ENCODE measurements at regions not wholly inside any gene's neighbourhood (a gene's known extent, or its start where the extent isn't known, plus 50 kb on each side); places are given as distances from the start of the nearest gene placed in this dataset.
"Not testable (repeated sequence)": the region's sequence is repeated elsewhere in the genome, so short reads cannot be mapped to it uniquely, and the experiment has no call there.

- not testable (repeated sequence) for H3K27ac ChIP-seq (ENCODE audit: low read depth, low read length); H3K27me3 ChIP-seq (ENCODE audit: control insufficient read depth in 3 of 3, insufficient read depth in 3 of 3, low read length in 3 of 3); H3K9me3 ChIP-seq (ENCODE audit: control insufficient read depth in 3 of 3, low read length in 3 of 3); H3K36me3 ChIP-seq (ENCODE audit: control insufficient read depth in 3 of 3, insufficient read depth in 3 of 3, low read length in 3 of 3); H3K9ac ChIP-seq (ENCODE audit: low read depth in 1 of 3, low read length in 3 of 3); H3K4me1 ChIP-seq (ENCODE audit: control insufficient read depth in 3 of 3, insufficient read depth in 3 of 3, low read length in 3 of 3); H3K4me3 ChIP-seq (ENCODE audit: low read length in 3 of 3)
Observed at GRCh38 chr6:76744151-76744720, 671.8 kb upstream of the IMPG1 start.

- Histone ChIP-seq H3K27ac (ENCODE audit: low read depth, low read length) (no peak overlapping the region), H3K4me1 (ENCODE audit: control insufficient read depth in 3 of 3, insufficient read depth in 3 of 3, low read length in 3 of 3) (no peaks in the 10 kb centered on the region), H3K36me3 (ENCODE audit: control insufficient read depth in 3 of 3, insufficient read depth in 3 of 3, low read length in 3 of 3) (no peaks in the 10 kb centered on the region), H3K4me3 (ENCODE audit: low read length in 3 of 3) (no peak overlapping the region), H3K9me3 (ENCODE audit: control insufficient read depth in 3 of 3, low read length in 3 of 3) (no peaks in the 10 kb centered on the region), H3K27me3 (ENCODE audit: control insufficient read depth in 3 of 3, insufficient read depth in 3 of 3, low read length in 3 of 3) (no peaks in the 10 kb centered on the region), H3K9ac (ENCODE audit: low read depth in 1 of 3, low read length in 3 of 3) (no peak overlapping the region)
Observed at GRCh38 chr6:76742919-76743318, 670.5 kb upstream of the IMPG1 start.

GRCh38 chr6:76719449-76719848 lies 647.0 kb upstream of the IMPG1 start:
- no peak overlapping the region for H3K4me3 ChIP-seq (ENCODE audit: low read length in 3 of 3)
- no peak overlapping the region for H3K9ac ChIP-seq (ENCODE audit: low read depth in 1 of 3, low read length in 3 of 3)
- no peaks in the 10 kb centered on the region for H3K4me1 ChIP-seq (ENCODE audit: control insufficient read depth in 3 of 3, insufficient read depth in 3 of 3, low read length in 3 of 3)
- H3K9me3 ChIP-seq (ENCODE audit: control insufficient read depth in 3 of 3, low read length in 3 of 3) = peaks cover 0 to 3% (median 0%) of the 10 kb centered on the region in 3 donors
- no peaks in the 10 kb centered on the region for H3K27me3 ChIP-seq (ENCODE audit: control insufficient read depth in 3 of 3, insufficient read depth in 3 of 3, low read length in 3 of 3)
- H3K36me3 ChIP-seq (ENCODE audit: control insufficient read depth in 3 of 3, insufficient read depth in 3 of 3, low read length in 3 of 3) = no peaks in the 10 kb centered on the region
- no peak overlapping the region for H3K27ac ChIP-seq (ENCODE audit: low read depth, low read length)

- no peaks in the 10 kb centered on the region for H3K9me3 ChIP-seq (ENCODE audit: control insufficient read depth in 3 of 3, low read length in 3 of 3)
- no peaks in the 10 kb centered on the region for H3K27me3 ChIP-seq (ENCODE audit: control insufficient read depth in 3 of 3, insufficient read depth in 3 of 3, low read length in 3 of 3)
- no peak overlapping the region for H3K9ac ChIP-seq (ENCODE audit: low read depth in 1 of 3, low read length in 3 of 3)
- H3K36me3 ChIP-seq (ENCODE audit: control insufficient read depth in 3 of 3, insufficient read depth in 3 of 3, low read length in 3 of 3) = no peaks in the 10 kb centered on the region
- H3K4me3 ChIP-seq (ENCODE audit: low read length in 3 of 3) = no peak overlapping the region
- no peak overlapping the region for H3K27ac ChIP-seq (ENCODE audit: low read depth, low read length)
- H3K4me1 ChIP-seq (ENCODE audit: control insufficient read depth in 3 of 3, insufficient read depth in 3 of 3, low read length in 3 of 3) = no peaks in the 10 kb centered on the region
Observed at GRCh38 chr6:76708641-76709331, 636.3 kb upstream of the IMPG1 start.

GRCh38 chr6:76707630-76708029 lies 635.2 kb upstream of the IMPG1 start:
- Histone ChIP-seq H3K27ac (ENCODE audit: low read depth, low read length) (no peak overlapping the region), H3K4me3 (ENCODE audit: low read length in 3 of 3) (no peak overlapping the region), H3K27me3 (ENCODE audit: control insufficient read depth in 3 of 3, insufficient read depth in 3 of 3, low read length in 3 of 3) (no peaks in the 10 kb centered on the region), H3K36me3 (ENCODE audit: control insufficient read depth in 3 of 3, insufficient read depth in 3 of 3, low read length in 3 of 3) (no peaks in the 10 kb centered on the region), H3K9ac (ENCODE audit: low read depth in 1 of 3, low read length in 3 of 3) (no peak overlapping the region), H3K9me3 (ENCODE audit: control insufficient read depth in 3 of 3, low read length in 3 of 3) (no peaks in the 10 kb centered on the region), H3K4me1 (ENCODE audit: control insufficient read depth in 3 of 3, insufficient read depth in 3 of 3, low read length in 3 of 3) (no peaks in the 10 kb centered on the region)

GRCh38 chr6:76706631-76707030 lies 634.2 kb upstream of the IMPG1 start:
- no peaks in the 10 kb centered on the region for H3K4me1 ChIP-seq (ENCODE audit: control insufficient read depth in 3 of 3, insufficient read depth in 3 of 3, low read length in 3 of 3)
- H3K27me3 ChIP-seq (ENCODE audit: control insufficient read depth in 3 of 3, insufficient read depth in 3 of 3, low read length in 3 of 3) = no peaks in the 10 kb centered on the region
- H3K36me3 ChIP-seq (ENCODE audit: control insufficient read depth in 3 of 3, insufficient read depth in 3 of 3, low read length in 3 of 3) = no peaks in the 10 kb centered on the region
- no peaks in the 10 kb centered on the region for H3K9me3 ChIP-seq (ENCODE audit: control insufficient read depth in 3 of 3, low read length in 3 of 3)
- H3K27ac ChIP-seq (ENCODE audit: low read depth, low read length) = no peak overlapping the region
- H3K9ac ChIP-seq (ENCODE audit: low read depth in 1 of 3, low read length in 3 of 3) = no peak overlapping the region
- H3K4me3 ChIP-seq (ENCODE audit: low read length in 3 of 3) = no peak overlapping the region

- Histone ChIP-seq H3K9ac (ENCODE audit: low read depth in 1 of 3, low read length in 3 of 3) (no peak overlapping the region), H3K27ac (ENCODE audit: low read depth, low read length) (no peak overlapping the region), H3K9me3 (ENCODE audit: control insufficient read depth in 3 of 3, low read length in 3 of 3) (no peaks in the 10 kb centered on the region), H3K27me3 (ENCODE audit: control insufficient read depth in 3 of 3, insufficient read depth in 3 of 3, low read length in 3 of 3) (no peaks in the 10 kb centered on the region), H3K4me1 (ENCODE audit: control insufficient read depth in 3 of 3, insufficient read depth in 3 of 3, low read length in 3 of 3) (no peaks in the 10 kb centered on the region), H3K4me3 (ENCODE audit: low read length in 3 of 3) (no peak overlapping the region), H3K36me3 (ENCODE audit: control insufficient read depth in 3 of 3, insufficient read depth in 3 of 3, low read length in 3 of 3) (no peaks in the 10 kb centered on the region)
Observed at GRCh38 chr6:76706086-76706485, 633.6 kb upstream of the IMPG1 start.

- Histone ChIP-seq H3K4me3 (ENCODE audit: low read length in 3 of 3) (no peak overlapping the region), H3K9me3 (ENCODE audit: control insufficient read depth in 3 of 3, low read length in 3 of 3) (no peaks in the 10 kb centered on the region), H3K27me3 (ENCODE audit: control insufficient read depth in 3 of 3, insufficient read depth in 3 of 3, low read length in 3 of 3) (no peaks in the 10 kb centered on the region), H3K36me3 (ENCODE audit: control insufficient read depth in 3 of 3, insufficient read depth in 3 of 3, low read length in 3 of 3) (no peaks in the 10 kb centered on the region), H3K4me1 (ENCODE audit: control insufficient read depth in 3 of 3, insufficient read depth in 3 of 3, low read length in 3 of 3) (no peaks in the 10 kb centered on the region), H3K9ac (ENCODE audit: low read depth in 1 of 3, low read length in 3 of 3) (no peak overlapping the region), H3K27ac (ENCODE audit: low read depth, low read length) (no peak overlapping the region)
Observed at GRCh38 chr6:76703786-76704185, 631.3 kb upstream of the IMPG1 start.

- no peaks in the 10 kb centered on the region for H3K27me3 ChIP-seq (ENCODE audit: control insufficient read depth in 3 of 3, insufficient read depth in 3 of 3, low read length in 3 of 3)
- H3K9me3 ChIP-seq (ENCODE audit: control insufficient read depth in 3 of 3, low read length in 3 of 3) = no peaks in the 10 kb centered on the region
- H3K9ac ChIP-seq (ENCODE audit: low read depth in 1 of 3, low read length in 3 of 3) = no peak overlapping the region
- H3K27ac ChIP-seq (ENCODE audit: low read depth, low read length) = no peak overlapping the region
- H3K4me1 ChIP-seq (ENCODE audit: control insufficient read depth in 3 of 3, insufficient read depth in 3 of 3, low read length in 3 of 3) = no peaks in the 10 kb centered on the region
- H3K36me3 ChIP-seq (ENCODE audit: control insufficient read depth in 3 of 3, insufficient read depth in 3 of 3, low read length in 3 of 3) = no peaks in the 10 kb centered on the region
- no peak overlapping the region for H3K4me3 ChIP-seq (ENCODE audit: low read length in 3 of 3)
Observed at GRCh38 chr6:76703285-76703684, 630.8 kb upstream of the IMPG1 start.

- H3K27ac ChIP-seq (ENCODE audit: low read depth, low read length) = no peak overlapping the region
- H3K9ac ChIP-seq (ENCODE audit: low read depth in 1 of 3, low read length in 3 of 3) = no peak overlapping the region
- no peaks in the 10 kb centered on the region for H3K27me3 ChIP-seq (ENCODE audit: control insufficient read depth in 3 of 3, insufficient read depth in 3 of 3, low read length in 3 of 3)
- no peaks in the 10 kb centered on the region for H3K9me3 ChIP-seq (ENCODE audit: control insufficient read depth in 3 of 3, low read length in 3 of 3)
- H3K4me3 ChIP-seq (ENCODE audit: low read length in 3 of 3) = no peak overlapping the region
- H3K36me3 ChIP-seq (ENCODE audit: control insufficient read depth in 3 of 3, insufficient read depth in 3 of 3, low read length in 3 of 3) = no peaks in the 10 kb centered on the region
- no peaks in the 10 kb centered on the region for H3K4me1 ChIP-seq (ENCODE audit: control insufficient read depth in 3 of 3, insufficient read depth in 3 of 3, low read length in 3 of 3)
Observed at GRCh38 chr6:76702187-76702586, 629.7 kb upstream of the IMPG1 start.
